ENCODE measurements at regions not wholly inside any gene's neighbourhood (a gene's known extent, or its start where the extent isn't known, plus 50 kb on each side); places are given as distances from the start of the nearest gene placed in this dataset.

- Histone ChIP-seq H3K36me3 (ENCODE audit: insufficient read depth in 1 of 2, low read depth in 1 of 2) (no peaks in the 10 kb centered on the region), H3K9me3 (no peaks in the 10 kb centered on the region), H3K4me1 (peaks cover 8% of the 10 kb centered on the region), H3K27me3 (ENCODE audit: insufficient read depth in 3 of 3, low read length in 2 of 3) (no peaks in the 10 kb centered on the region), H3K27ac (no peak overlapping the region), H3K4me3 (no peak overlapping the region)
- intact Hi-C loops (cut with DNase I), result no loop called here
- ATAC-seq (no peak), DNase-seq (no peak)
- 66 to 79% (median 66%) methylated on average over 2 of the region's 2 CpGs for WGBS, 3 donors
- TF ChIP-seq, protein P1, sequence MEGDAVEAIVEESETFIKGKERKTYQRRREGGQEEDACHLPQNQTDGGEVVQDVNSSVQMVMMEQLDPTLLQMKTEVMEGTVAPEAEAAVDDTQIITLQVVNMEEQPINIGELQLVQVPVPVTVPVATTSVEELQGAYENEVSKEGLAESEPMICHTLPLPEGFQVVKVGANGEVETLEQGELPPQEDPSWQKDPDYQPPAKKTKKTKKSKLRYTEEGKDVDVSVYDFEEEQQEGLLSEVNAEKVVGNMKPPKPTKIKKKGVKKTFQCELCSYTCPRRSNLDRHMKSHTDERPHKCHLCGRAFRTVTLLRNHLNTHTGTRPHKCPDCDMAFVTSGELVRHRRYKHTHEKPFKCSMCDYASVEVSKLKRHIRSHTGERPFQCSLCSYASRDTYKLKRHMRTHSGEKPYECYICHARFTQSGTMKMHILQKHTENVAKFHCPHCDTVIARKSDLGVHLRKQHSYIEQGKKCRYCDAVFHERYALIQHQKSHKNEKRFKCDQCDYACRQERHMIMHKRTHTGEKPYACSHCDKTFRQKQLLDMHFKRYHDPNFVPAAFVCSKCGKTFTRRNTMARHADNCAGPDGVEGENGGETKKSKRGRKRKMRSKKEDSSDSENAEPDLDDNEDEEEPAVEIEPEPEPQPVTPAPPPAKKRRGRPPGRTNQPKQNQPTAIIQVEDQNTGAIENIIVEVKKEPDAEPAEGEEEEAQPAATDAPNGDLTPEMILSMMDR (IDR thresholded peaks at IDR 0.05), result no peak
Measured at GRCh38 chr3:64852738-64853137, 164.9 kb upstream of the ADAMTS9 start.

DNA sequence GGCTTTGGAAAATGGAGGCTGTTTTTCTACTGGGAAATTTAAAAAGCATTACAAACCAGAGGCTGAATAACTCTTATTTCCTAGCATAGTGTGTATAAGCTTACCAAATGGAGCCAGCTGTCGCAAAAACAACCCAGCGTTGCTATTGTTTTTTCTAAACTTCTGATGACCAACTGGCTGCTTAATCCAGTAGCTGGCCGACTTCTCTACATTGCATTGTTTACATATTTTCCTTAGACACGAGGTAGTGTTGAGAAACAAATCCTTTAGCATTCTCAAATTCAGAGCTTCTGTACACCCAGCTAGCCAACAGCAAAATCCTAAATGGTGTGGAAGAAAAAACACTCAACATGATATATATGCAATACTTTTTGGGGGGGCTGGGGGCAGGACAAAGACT, 161.0 kb upstream of the ADAMTS9 start:
- DNase-seq (no peak), ATAC-seq (peak in 3 of 4 donors; percentile 13 to 61 (median 24))
- no peaks in the 10 kb centered on the region for H3K36me3 ChIP-seq (ENCODE audit: insufficient read depth in 1 of 2, low read depth in 1 of 2)
- H3K9me3 ChIP-seq, result no peaks in the 10 kb centered on the region
- H3K4me1 ChIP-seq, result peaks cover 8% of the 10 kb centered on the region
- TF ChIP-seq, protein P1 (IDR thresholded peaks at IDR 0.05), result no peak
- no peak overlapping the region for H3K27ac ChIP-seq
- H3K27me3 ChIP-seq (ENCODE audit: insufficient read depth in 3 of 3, low read length in 2 of 3), result no peaks in the 10 kb centered on the region
- WGBS, 3 donors, result 20 to 23% (median 21%) methylated on average over 4 of the region's 4 CpGs
- H3K4me3 ChIP-seq, result no peak overlapping the region
- intact Hi-C loops (cut with DNase I), result no loop called here

GRCh38 chr3:64848127-64848800, 160.5 kb upstream of the ADAMTS9 start:
- H3K4me3 ChIP-seq, result no peak overlapping the region
- 62 to 69% (median 65%) methylated on average over 3 of the region's 3 CpGs for WGBS, 3 donors
- DNase-seq (no peak), ATAC-seq (no peak)
- H3K27ac ChIP-seq, result no peak overlapping the region
- H3K9me3 ChIP-seq, result no peaks in the 10 kb centered on the region
- peaks cover 8% of the 10 kb centered on the region for H3K4me1 ChIP-seq
- TF ChIP-seq, protein P1 (IDR thresholded peaks at IDR 0.05), result no peak
- intact Hi-C loops (cut with DNase I), result no loop called here
- no peaks in the 10 kb centered on the region for H3K36me3 ChIP-seq (ENCODE audit: insufficient read depth in 1 of 2, low read depth in 1 of 2)
- H3K27me3 ChIP-seq (ENCODE audit: insufficient read depth in 3 of 3, low read length in 2 of 3), result no peaks in the 10 kb centered on the region

DNA sequence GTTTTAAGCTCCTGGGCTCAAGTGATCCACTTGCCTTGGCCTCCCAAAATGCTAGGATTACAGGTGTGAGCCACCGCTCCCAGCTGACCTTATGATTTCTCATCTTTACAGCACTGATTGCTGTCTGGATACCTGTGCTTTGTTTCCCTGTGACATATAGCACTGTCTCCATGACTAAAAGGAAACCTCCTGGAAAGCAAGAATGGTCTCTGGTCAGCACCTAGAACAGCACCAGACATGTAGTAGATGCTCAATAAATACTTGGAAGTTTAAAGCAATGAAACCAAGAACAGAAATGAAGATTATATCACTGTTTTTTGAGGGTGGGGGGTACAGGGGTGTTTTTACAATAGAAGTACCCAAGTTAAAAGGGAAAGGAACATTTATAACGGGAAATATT, 156.8 kb upstream of the ADAMTS9 start:
- Histone ChIP-seq H3K27me3 (ENCODE audit: insufficient read depth in 3 of 3, low read length in 2 of 3) (no peaks in the 10 kb centered on the region), H3K4me1 (peaks cover 8% of the 10 kb centered on the region), H3K27ac (no peak overlapping the region), H3K36me3 (ENCODE audit: insufficient read depth in 1 of 2, low read depth in 1 of 2) (no peaks in the 10 kb centered on the region), H3K4me3 (no peak overlapping the region), H3K9me3 (no peaks in the 10 kb centered on the region)
- DNase-seq (no peak), ATAC-seq (no peak)
- WGBS, 3 donors, result 98 to 100% (median 100%) methylated on average over 2 of the region's 2 CpGs
- TF ChIP-seq, protein P1 (IDR thresholded peaks at IDR 0.05), result no peak
- intact Hi-C loops (cut with DNase I), result no loop called here
